Muscle of arm (tissue), 1 donor: ENCODE measurements at regions not wholly inside any gene's neighbourhood (a gene's known extent, or its start where the extent isn't known, plus 50 kb on each side); places are given as distances from the start of the nearest gene placed in this dataset.
"Not testable (repeated sequence)": the region's sequence is repeated elsewhere in the genome, so short reads cannot be mapped to it uniquely, and the experiment has no call there.

ENCODE experiments used
- DNase-seq: peaks from one replicate; pipeline ENCODE4 v3.0.0-alpha.2; 2013

- peak; percentile 35 for DNase-seq
Observed at GRCh38 chr2:129404000-129404685, 575.3 kb upstream of the RAB6C start.

GRCh38 chr2:129408570-129408969 is 570.9 kb upstream of the RAB6C start:
- DNase-seq: no peak

GRCh38 chr2:129417041-129417440 is 562.4 kb upstream of the RAB6C start:
- not testable (repeated sequence) for DNase-seq

GRCh38 chr2:129422028-129422427 is 557.4 kb upstream of the RAB6C start:
- DNase-seq: no peak

GRCh38 chr2:129428086-129428660 is 551.3 kb upstream of the RAB6C start:
- DNase-seq: no peak

GRCh38 chr2:129430911-129431310 is 548.6 kb upstream of the RAB6C start:
- DNase-seq: no peak

GRCh38 chr2:129431881-129432280 is 547.6 kb upstream of the RAB6C start:
- DNase-seq: no peak

- DNase-seq: no peak
Observed at GRCh38 chr2:129436809-129437208, 542.7 kb upstream of the RAB6C start.

- no peak for DNase-seq
Observed at GRCh38 chr2:129437725-129438124, 541.7 kb upstream of the RAB6C start.

GRCh38 chr2:129438501-129439057 is 540.9 kb upstream of the RAB6C start:
- no peak for DNase-seq

- no peak for DNase-seq
Observed at GRCh38 chr2:129439406-129440302, 539.8 kb upstream of the RAB6C start.

GRCh38 chr2:129441610-129442009 is 537.9 kb upstream of the RAB6C start:
- no peak for DNase-seq

GRCh38 chr2:129443235-129443864 is 536.1 kb upstream of the RAB6C start:
- no peak for DNase-seq

GRCh38 chr2:129443865-129444739 is 535.4 kb upstream of the RAB6C start:
- DNase-seq: no peak

GRCh38 chr2:129444751-129445150 is 534.7 kb upstream of the RAB6C start:
- no peak for DNase-seq

- DNase-seq: no peak
Observed at GRCh38 chr2:129456691-129457090, 522.8 kb upstream of the RAB6C start.

GRCh38 chr2:129457277-129457818 is 522.1 kb upstream of the RAB6C start:
- no peak for DNase-seq

GRCh38 chr2:129458006-129458405 is 521.5 kb upstream of the RAB6C start:
- no peak for DNase-seq

- no peak for DNase-seq
Observed at GRCh38 chr2:129458436-129458835, 521.0 kb upstream of the RAB6C start.

GRCh38 chr2:129459200-129459876 is 520.1 kb upstream of the RAB6C start:
- DNase-seq: peak; percentile 8
